Adipocyte (in vitro differentiated cells): ENCODE measurements at regions not wholly inside any gene's neighbourhood (a gene's known extent, or its start where the extent isn't known, plus 50 kb on each side); places are given as distances from the start of the nearest gene placed in this dataset.

Source experiments
- DNase-seq: peaks from one replicate; pipeline ENCODE4 v3.0.0-alpha.2; 2015; ENCODE audit warnings: low read depth
- H3K27me3 ChIP-seq: replicated peaks from 2 replicates; pipeline ENCODE4 v1.7.0; 2013; ENCODE audit warnings: mild to moderate bottlenecking, low read length, moderate library complexity; ENCODE audit not compliant: control insufficient read depth, insufficient read depth
- H3K36me3 ChIP-seq: 2 replicates; pipeline ENCODE4 v1.7.0; 2013; ENCODE audit warnings: low read length, mild to moderate bottlenecking, moderate library complexity; ENCODE audit not compliant: control insufficient read depth, insufficient read depth, severe bottlenecking
- H3K4me1 ChIP-seq: 2 replicates; pipeline ENCODE4 v1.7.0; 2013; ENCODE audit warnings: mild to moderate bottlenecking, low read length, moderate library complexity; ENCODE audit not compliant: control insufficient read depth, insufficient read depth
- H3K4me3 ChIP-seq: 2 replicates; pipeline ENCODE4 v1.7.0; 2013; ENCODE audit warnings: mild to moderate bottlenecking, low read length, moderate library complexity
- H3K9ac ChIP-seq: 2 replicates; pipeline ENCODE4 v1.7.0; 2013; ENCODE audit warnings: mild to moderate bottlenecking, low read length, moderate library complexity
- H3K9me3 ChIP-seq: 2 replicates; pipeline ENCODE4 v1.7.0; 2013; ENCODE audit warnings: mild to moderate bottlenecking, low read length, moderate library complexity; ENCODE audit not compliant: control insufficient read depth

DNA sequence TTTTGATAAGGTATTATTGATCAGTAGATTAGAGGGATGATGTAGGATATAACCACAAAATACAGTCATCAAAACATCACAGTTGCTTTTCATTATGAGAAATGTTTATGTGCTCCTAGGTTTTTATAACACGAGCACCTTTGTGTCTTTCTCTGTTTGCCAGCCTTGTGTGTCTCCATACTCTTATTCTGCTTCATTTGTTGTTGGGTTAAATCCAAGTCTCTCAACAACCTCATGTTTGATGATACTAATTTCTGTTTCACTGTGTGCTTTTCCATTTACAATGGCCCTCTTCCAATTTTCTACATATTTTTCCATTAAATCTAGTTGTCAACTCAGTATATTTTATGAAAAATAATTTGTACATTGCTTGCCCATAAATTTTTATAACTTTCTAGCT, 107.7 kb upstream of the POU2AF2 start:
- H3K36me3 ChIP-seq, result no peaks in the 10 kb centered on the region
- DNase-seq, result no peak
- H3K27me3 ChIP-seq, result no peaks in the 10 kb centered on the region
- peaks cover 5% of the 10 kb centered on the region for H3K4me1 ChIP-seq
- no peak overlapping the region for H3K4me3 ChIP-seq
- H3K9ac ChIP-seq, result no peak overlapping the region
- H3K9me3 ChIP-seq, result no peaks in the 10 kb centered on the region

- H3K36me3 ChIP-seq, result no peaks in the 10 kb centered on the region
- H3K9ac ChIP-seq, result no peak overlapping the region
- H3K27me3 ChIP-seq, result no peaks in the 10 kb centered on the region
- H3K4me3 ChIP-seq, result no peak overlapping the region
- peaks cover 5% of the 10 kb centered on the region for H3K4me1 ChIP-seq
- DNase-seq, result no peak
- H3K9me3 ChIP-seq, result no peaks in the 10 kb centered on the region
Measured at GRCh38 chr11:111135778-111136570, 109.6 kb upstream of the POU2AF2 start.

GRCh38 chr11:111135101-111135500, 110.4 kb upstream of the POU2AF2 start:
- no peak overlapping the region for H3K9ac ChIP-seq
- H3K36me3 ChIP-seq, result no peaks in the 10 kb centered on the region
- H3K4me3 ChIP-seq, result no peak overlapping the region
- H3K9me3 ChIP-seq, result no peaks in the 10 kb centered on the region
- H3K27me3 ChIP-seq, result no peaks in the 10 kb centered on the region
- no peak for DNase-seq
- no peaks in the 10 kb centered on the region for H3K4me1 ChIP-seq

GRCh38 chr11:111128076-111128870, 117.3 kb upstream of the POU2AF2 start:
- Histone ChIP-seq H3K27me3 (no peaks in the 10 kb centered on the region), H3K9me3 (no peaks in the 10 kb centered on the region), H3K36me3 (no peaks in the 10 kb centered on the region), H3K4me1 (peaks cover 2% of the 10 kb centered on the region), H3K9ac (no peak overlapping the region), H3K4me3 (no peak overlapping the region)
- no peak for DNase-seq

GRCh38 chr11:111124724-111125123, 120.8 kb upstream of the POU2AF2 start:
- Histone ChIP-seq H3K4me3 (no peak overlapping the region), H3K36me3 (no peaks in the 10 kb centered on the region), H3K27me3 (no peaks in the 10 kb centered on the region), H3K9ac (no peak overlapping the region), H3K4me1 (peaks cover 9% of the 10 kb centered on the region), H3K9me3 (no peaks in the 10 kb centered on the region)
- no peak for DNase-seq

DNA sequence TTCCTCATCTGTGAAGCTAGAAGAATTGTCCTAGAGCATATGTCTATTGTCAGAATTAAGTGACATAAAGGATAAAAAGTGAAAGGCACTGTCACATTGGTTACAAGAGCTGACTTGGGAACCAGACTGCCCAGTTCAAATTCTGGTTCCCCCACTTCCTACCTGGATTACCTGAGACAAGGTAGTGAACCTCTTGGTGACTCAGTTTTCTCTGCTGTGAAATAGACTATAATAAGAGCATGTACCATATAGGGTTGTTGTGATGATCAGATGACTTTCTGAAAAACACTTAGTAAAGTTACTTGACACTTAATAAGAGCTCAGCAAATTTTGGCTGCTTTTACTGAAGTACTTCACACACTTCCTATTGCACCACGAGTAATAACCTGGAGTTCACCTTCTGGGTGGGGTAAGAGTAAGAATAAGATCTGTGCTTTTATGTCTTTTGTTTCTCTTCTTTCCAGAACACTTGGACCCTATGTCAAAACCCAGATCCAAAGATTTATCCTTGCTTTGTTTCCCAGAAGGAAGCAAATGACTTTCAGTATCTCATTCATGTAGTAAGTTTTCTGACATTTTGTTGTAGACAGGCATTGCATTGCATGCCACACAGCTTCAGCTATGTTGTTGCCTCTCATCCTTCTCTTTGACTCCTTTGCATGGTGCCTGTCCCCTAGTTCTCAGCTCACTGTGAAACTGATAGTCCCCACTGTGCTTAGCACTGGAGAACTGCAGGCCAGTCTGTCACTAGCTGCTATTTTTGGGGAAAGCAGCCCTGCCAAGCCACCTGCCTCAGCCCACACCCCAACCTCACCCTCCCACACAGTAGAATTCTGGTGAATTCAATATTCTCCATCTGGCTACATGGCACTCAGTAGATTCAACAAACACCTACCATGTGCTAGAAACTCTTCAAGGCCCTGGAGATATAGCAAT, 121.8 kb upstream of the POU2AF2 start:
- no peak overlapping the region for H3K4me3 ChIP-seq
- DNase-seq, result no peak
- no peaks in the 10 kb centered on the region for H3K27me3 ChIP-seq
- no peaks in the 10 kb centered on the region for H3K36me3 ChIP-seq
- H3K9me3 ChIP-seq, result no peaks in the 10 kb centered on the region
- peaks cover 9% of the 10 kb centered on the region for H3K4me1 ChIP-seq
- H3K9ac ChIP-seq, result no peak overlapping the region

DNA sequence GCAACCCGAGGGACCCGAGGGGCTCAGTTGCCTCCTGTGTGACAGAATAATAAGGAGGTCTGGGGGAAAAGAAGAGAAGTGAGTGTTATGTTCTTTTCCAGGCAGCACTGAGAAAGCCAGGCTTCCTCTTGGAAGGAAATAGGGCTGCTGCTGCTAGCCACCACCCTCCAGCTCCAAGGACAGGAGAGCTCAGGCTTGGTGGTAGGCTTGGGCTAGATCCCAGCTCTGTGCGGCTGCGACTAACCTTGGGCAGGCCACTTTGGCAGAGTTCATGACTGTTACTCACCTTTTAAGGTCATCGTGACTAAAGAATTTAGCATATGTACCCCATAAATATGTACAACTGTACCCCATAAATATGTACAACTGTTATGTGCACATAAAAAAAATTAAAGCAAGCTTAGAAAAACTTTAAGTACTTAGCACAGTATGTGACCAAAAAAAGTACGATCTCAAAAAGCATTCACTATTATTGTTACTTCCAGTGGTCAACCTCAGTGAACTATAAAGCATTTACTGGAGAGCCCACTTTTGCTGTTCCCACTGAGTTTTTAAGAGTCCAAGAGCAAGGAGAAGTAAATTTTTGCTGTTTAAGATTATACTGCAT, 124.7 kb upstream of the POU2AF2 start:
- H3K9me3 ChIP-seq, result no peaks in the 10 kb centered on the region
- no peak overlapping the region for H3K4me3 ChIP-seq
- H3K36me3 ChIP-seq, result no peaks in the 10 kb centered on the region
- H3K4me1 ChIP-seq, result peaks cover 7% of the 10 kb centered on the region
- H3K9ac ChIP-seq, result no peak overlapping the region
- DNase-seq, result no peak
- H3K27me3 ChIP-seq, result no peaks in the 10 kb centered on the region

- Histone ChIP-seq H3K4me1 (peaks cover 7% of the 10 kb centered on the region), H3K36me3 (no peaks in the 10 kb centered on the region), H3K9ac (no peak overlapping the region), H3K27me3 (no peaks in the 10 kb centered on the region), H3K9me3 (no peaks in the 10 kb centered on the region), H3K4me3 (no peak overlapping the region)
- no peak for DNase-seq
Measured at GRCh38 chr11:111120161-111120560, 125.4 kb upstream of the POU2AF2 start.

GRCh38 chr11:111119751-111120150, 125.8 kb upstream of the POU2AF2 start:
- Histone ChIP-seq H3K9ac (no peak overlapping the region), H3K9me3 (no peaks in the 10 kb centered on the region), H3K4me3 (no peak overlapping the region), H3K4me1 (peaks cover 7% of the 10 kb centered on the region), H3K27me3 (no peaks in the 10 kb centered on the region), H3K36me3 (no peaks in the 10 kb centered on the region)
- DNase-seq, result no peak

GRCh38 chr11:111115890-111116289, 129.6 kb upstream of the POU2AF2 start:
- Histone ChIP-seq H3K4me3 (no peak overlapping the region), H3K4me1 (peaks cover 7% of the 10 kb centered on the region), H3K36me3 (no peaks in the 10 kb centered on the region), H3K9me3 (no peaks in the 10 kb centered on the region), H3K9ac (no peak overlapping the region), H3K27me3 (no peaks in the 10 kb centered on the region)
- DNase-seq, result no peak
